ENCODE measurements at regions not wholly inside any gene's neighbourhood (a gene's known extent, or its start where the extent isn't known, plus 50 kb on each side); places are given as distances from the start of the nearest gene placed in this dataset.
A peak's percentile ranks its signal among the peaks of the same experiment; 100 is the strongest.

DNA sequence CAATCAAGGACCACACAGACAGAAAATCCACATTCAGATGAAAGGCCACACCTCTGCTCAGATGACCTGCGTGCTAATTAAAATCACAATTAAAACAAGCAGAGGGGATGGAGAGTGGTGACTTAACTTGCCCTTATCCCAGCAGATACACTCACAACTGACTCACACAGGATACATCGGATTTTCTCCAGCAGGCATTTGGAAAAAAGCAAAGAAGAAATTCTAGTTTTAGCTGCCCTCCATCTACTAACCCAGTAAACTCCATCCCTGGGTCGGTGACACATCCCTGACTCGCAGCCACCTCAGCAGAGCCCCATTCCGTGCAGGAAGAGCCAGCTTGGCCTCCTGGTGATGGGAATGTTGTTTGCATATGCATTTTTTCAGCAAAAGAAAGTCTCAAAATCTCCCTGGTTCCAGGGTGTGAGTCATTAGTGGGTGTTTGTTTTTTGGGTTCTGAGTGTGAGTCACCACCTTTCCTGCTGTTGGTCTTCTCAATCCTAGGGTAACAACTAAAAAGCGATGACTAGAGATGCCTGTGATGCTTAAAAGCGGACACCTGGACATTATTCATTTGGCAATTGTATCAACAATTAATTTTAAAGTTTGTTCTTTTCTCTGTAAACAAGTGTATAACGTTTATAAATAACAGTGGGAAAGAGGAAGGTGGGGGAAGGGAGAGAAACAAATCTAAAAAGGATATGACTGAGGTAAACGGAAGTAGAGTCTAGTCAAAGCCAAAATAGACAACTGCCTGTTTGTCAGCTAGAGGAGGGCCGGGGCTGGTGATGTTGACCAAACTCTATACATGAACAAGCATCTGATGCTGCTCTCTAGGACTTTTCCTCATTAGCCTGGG is 49.8 kb upstream of the SLC4A7 start (continued):
- TF ChIP-seq ZNF503 (CRISPR knock-in tag; IDR thresholded peaks at IDR 0.05) (peak; percentile 48; the same call in 1 of the 2 replicates), ZNF232 (CRISPR knock-in tag; IDR thresholded peaks at IDR 0.05; ENCODE audit: borderline replicate concordance) (no peak), ZNF580 (CRISPR knock-in tag; IDR thresholded peaks at IDR 0.05; ENCODE audit: borderline replicate concordance, low read depth) (no peak), SOX5 (CRISPR knock-in tag; IDR thresholded peaks at IDR 0.05; ENCODE audit: borderline replicate concordance) (peak; percentile 49; the same call in 1 of the 2 replicates), TGIF2 (CRISPR knock-in tag; IDR thresholded peaks at IDR 0.05) (no peak), ZKSCAN8 (CRISPR knock-in tag; IDR thresholded peaks at IDR 0.05; ENCODE audit: borderline replicate concordance) (0 out of 2 replicates have a peak, but pooled peaks have one; percentile 14), ZNF652 (CRISPR knock-in tag; IDR thresholded peaks at IDR 0.05; ENCODE audit: borderline replicate concordance, low read depth) (no peak), ZZZ3 (CRISPR knock-in tag; IDR thresholded peaks at IDR 0.05; ENCODE audit: borderline replicate concordance) (no peak), TMF1 (CRISPR knock-in tag; IDR thresholded peaks at IDR 0.05; ENCODE audit: low read depth) (no peak), LCORL (IDR thresholded peaks at IDR 0.05) (peak; percentile 98), LCORL (CRISPR knock-in tag; IDR thresholded peaks at IDR 0.05) (peak; percentile 87; the same call in 1 of the 2 replicates)
- TF ChIP-seq, protein P1, sequence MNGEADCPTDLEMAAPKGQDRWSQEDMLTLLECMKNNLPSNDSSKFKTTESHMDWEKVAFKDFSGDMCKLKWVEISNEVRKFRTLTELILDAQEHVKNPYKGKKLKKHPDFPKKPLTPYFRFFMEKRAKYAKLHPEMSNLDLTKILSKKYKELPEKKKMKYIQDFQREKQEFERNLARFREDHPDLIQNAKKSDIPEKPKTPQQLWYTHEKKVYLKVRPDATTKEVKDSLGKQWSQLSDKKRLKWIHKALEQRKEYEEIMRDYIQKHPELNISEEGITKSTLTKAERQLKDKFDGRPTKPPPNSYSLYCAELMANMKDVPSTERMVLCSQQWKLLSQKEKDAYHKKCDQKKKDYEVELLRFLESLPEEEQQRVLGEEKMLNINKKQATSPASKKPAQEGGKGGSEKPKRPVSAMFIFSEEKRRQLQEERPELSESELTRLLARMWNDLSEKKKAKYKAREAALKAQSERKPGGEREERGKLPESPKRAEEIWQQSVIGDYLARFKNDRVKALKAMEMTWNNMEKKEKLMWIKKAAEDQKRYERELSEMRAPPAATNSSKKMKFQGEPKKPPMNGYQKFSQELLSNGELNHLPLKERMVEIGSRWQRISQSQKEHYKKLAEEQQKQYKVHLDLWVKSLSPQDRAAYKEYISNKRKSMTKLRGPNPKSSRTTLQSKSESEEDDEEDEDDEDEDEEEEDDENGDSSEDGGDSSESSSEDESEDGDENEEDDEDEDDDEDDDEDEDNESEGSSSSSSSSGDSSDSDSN (CRISPR knock-in tag; IDR thresholded peaks at IDR 0.05): 0 out of 2 replicates have a peak, but pooled peaks have one; percentile 17
- TF ChIP-seq, protein P2, sequence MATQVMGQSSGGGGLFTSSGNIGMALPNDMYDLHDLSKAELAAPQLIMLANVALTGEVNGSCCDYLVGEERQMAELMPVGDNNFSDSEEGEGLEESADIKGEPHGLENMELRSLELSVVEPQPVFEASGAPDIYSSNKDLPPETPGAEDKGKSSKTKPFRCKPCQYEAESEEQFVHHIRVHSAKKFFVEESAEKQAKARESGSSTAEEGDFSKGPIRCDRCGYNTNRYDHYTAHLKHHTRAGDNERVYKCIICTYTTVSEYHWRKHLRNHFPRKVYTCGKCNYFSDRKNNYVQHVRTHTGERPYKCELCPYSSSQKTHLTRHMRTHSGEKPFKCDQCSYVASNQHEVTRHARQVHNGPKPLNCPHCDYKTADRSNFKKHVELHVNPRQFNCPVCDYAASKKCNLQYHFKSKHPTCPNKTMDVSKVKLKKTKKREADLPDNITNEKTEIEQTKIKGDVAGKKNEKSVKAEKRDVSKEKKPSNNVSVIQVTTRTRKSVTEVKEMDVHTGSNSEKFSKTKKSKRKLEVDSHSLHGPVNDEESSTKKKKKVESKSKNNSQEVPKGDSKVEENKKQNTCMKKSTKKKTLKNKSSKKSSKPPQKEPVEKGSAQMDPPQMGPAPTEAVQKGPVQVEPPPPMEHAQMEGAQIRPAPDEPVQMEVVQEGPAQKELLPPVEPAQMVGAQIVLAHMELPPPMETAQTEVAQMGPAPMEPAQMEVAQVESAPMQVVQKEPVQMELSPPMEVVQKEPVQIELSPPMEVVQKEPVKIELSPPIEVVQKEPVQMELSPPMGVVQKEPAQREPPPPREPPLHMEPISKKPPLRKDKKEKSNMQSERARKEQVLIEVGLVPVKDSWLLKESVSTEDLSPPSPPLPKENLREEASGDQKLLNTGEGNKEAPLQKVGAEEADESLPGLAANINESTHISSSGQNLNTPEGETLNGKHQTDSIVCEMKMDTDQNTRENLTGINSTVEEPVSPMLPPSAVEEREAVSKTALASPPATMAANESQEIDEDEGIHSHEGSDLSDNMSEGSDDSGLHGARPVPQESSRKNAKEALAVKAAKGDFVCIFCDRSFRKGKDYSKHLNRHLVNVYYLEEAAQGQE (IDR thresholded peaks at IDR 0.05; ENCODE audit: borderline replicate concordance in 1 of 2, low read depth in 1 of 2, low read length in 2 of 2): peak in 1 of 2 experiments; percentile 33; a peak in 1 of 4 replicates
- TF ChIP-seq, protein P3, sequence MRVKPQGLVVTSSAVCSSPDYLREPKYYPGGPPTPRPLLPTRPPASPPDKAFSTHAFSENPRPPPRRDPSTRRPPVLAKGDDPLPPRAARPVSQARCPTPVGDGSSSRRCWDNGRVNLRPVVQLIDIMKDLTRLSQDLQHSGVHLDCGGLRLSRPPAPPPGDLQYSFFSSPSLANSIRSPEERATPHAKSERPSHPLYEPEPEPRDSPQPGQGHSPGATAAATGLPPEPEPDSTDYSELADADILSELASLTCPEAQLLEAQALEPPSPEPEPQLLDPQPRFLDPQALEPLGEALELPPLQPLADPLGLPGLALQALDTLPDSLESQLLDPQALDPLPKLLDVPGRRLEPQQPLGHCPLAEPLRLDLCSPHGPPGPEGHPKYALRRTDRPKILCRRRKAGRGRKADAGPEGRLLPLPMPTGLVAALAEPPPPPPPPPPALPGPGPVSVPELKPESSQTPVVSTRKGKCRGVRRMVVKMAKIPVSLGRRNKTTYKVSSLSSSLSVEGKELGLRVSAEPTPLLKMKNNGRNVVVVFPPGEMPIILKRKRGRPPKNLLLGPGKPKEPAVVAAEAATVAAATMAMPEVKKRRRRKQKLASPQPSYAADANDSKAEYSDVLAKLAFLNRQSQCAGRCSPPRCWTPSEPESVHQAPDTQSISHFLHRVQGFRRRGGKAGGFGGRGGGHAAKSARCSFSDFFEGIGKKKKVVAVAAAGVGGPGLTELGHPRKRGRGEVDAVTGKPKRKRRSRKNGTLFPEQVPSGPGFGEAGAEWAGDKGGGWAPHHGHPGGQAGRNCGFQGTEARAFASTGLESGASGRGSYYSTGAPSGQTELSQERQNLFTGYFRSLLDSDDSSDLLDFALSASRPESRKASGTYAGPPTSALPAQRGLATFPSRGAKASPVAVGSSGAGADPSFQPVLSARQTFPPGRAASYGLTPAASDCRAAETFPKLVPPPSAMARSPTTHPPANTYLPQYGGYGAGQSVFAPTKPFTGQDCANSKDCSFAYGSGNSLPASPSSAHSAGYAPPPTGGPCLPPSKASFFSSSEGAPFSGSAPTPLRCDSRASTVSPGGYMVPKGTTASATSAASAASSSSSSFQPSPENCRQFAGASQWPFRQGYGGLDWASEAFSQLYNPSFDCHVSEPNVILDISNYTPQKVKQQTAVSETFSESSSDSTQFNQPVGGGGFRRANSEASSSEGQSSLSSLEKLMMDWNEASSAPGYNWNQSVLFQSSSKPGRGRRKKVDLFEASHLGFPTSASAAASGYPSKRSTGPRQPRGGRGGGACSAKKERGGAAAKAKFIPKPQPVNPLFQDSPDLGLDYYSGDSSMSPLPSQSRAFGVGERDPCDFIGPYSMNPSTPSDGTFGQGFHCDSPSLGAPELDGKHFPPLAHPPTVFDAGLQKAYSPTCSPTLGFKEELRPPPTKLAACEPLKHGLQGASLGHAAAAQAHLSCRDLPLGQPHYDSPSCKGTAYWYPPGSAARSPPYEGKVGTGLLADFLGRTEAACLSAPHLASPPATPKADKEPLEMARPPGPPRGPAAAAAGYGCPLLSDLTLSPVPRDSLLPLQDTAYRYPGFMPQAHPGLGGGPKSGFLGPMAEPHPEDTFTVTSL (CRISPR knock-in tag; IDR thresholded peaks at IDR 0.05; ENCODE audit: borderline replicate concordance): peak; percentile 44; the same call in 1 of the 2 replicates
